Amniotic epithelial cell (primary cell): ENCODE measurements at regions not wholly inside any gene's neighbourhood (a gene's known extent, or its start where the extent isn't known, plus 50 kb on each side); places are given as distances from the start of the nearest gene placed in this dataset.

ENCODE experiments used
- DNase-seq: peaks from one replicate; pipeline ENCODE4 v3.0.0-alpha.2; 2010; ENCODE audit warnings: low read depth

- DNase-seq: no peak
Observed at GRCh38 chr22:49640366-49641095, 187.1 kb downstream of the BRD1 start.

- DNase-seq: no peak
Observed at GRCh38 chr22:49639956-49640355, 187.7 kb downstream of the BRD1 start.

- no peak for DNase-seq
Observed at GRCh38 chr22:49638788-49639187, 188.9 kb downstream of the BRD1 start.

GRCh38 chr22:49638001-49638400 is 189.7 kb downstream of the BRD1 start:
- no peak for DNase-seq

- DNase-seq: no peak
Observed at GRCh38 chr22:49637255-49637760, 190.4 kb downstream of the BRD1 start.

GRCh38 chr22:49636649-49637048 is 191.0 kb downstream of the BRD1 start:
- no peak for DNase-seq

GRCh38 chr22:49636214-49636613 is 191.5 kb downstream of the BRD1 start:
- no peak for DNase-seq

GRCh38 chr22:49634006-49634772 is 193.5 kb downstream of the BRD1 start:
- DNase-seq: no peak

GRCh38 chr22:49633010-49633324 is 194.7 kb downstream of the BRD1 start:
- DNase-seq: no peak

- no peak for DNase-seq
Observed at GRCh38 chr22:49632199-49633009, 195.3 kb downstream of the BRD1 start.

- DNase-seq: no peak
Observed at GRCh38 chr22:49630448-49630946, 197.2 kb downstream of the BRD1 start.

GRCh38 chr22:49629586-49630447 is 197.9 kb downstream of the BRD1 start:
- DNase-seq: no peak

GRCh38 chr22:49629261-49629570 is 198.5 kb downstream of the BRD1 start:
- no peak for DNase-seq

- no peak for DNase-seq
Observed at GRCh38 chr22:49628391-49629260, 199.0 kb downstream of the BRD1 start.

GRCh38 chr22:49627217-49628181 is 200.2 kb downstream of the BRD1 start:
- no peak for DNase-seq

GRCh38 chr22:49626361-49627216 is 201.1 kb downstream of the BRD1 start:
- DNase-seq: no peak

GRCh38 chr22:49624421-49625177 is 203.1 kb downstream of the BRD1 start:
- no peak for DNase-seq

GRCh38 chr22:49623715-49624114 is 204.0 kb downstream of the BRD1 start:
- no peak for DNase-seq
